LNCAP (cell line): ENCODE measurements at regions not wholly inside any gene's neighbourhood (a gene's known extent, or its start where the extent isn't known, plus 50 kb on each side); places are given as distances from the start of the nearest gene placed in this dataset.

Source experiments
- TF ChIP-seq, protein P1 (sequence below): fragments of 450-650 bp; IDR thresholded peaks from 2 replicates; pipeline ENCODE4 v1.5.1; 2017; ENCODE audit warnings: mild to moderate bottlenecking

GRCh38 chr3:110456001-110456400, 615.6 kb upstream of the NECTIN3 start:
- TF ChIP-seq, protein P1, sequence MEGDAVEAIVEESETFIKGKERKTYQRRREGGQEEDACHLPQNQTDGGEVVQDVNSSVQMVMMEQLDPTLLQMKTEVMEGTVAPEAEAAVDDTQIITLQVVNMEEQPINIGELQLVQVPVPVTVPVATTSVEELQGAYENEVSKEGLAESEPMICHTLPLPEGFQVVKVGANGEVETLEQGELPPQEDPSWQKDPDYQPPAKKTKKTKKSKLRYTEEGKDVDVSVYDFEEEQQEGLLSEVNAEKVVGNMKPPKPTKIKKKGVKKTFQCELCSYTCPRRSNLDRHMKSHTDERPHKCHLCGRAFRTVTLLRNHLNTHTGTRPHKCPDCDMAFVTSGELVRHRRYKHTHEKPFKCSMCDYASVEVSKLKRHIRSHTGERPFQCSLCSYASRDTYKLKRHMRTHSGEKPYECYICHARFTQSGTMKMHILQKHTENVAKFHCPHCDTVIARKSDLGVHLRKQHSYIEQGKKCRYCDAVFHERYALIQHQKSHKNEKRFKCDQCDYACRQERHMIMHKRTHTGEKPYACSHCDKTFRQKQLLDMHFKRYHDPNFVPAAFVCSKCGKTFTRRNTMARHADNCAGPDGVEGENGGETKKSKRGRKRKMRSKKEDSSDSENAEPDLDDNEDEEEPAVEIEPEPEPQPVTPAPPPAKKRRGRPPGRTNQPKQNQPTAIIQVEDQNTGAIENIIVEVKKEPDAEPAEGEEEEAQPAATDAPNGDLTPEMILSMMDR = no peak

- TF ChIP-seq, protein P1 = no peak
Observed at GRCh38 chr3:110456438-110457138, 615.0 kb upstream of the NECTIN3 start.

DNA sequence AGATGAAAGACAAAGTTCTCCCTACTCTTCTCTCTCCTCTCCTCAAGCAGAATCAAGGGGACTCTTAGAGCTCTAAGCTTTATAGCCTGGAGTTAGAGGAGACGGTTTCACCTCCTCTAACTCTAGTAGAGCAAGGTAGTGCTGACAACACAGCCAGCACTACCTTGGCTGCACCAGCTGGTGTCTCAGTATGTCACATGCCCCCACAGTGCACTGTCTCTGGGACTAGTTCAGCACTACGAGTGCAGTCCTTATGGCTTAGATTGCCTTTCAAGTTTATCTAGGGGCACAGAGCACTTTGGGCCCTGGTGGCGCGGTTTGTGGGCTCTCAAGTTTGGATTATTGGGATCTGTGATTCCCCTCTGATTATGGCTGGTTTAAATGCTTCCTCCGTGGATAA, 614.1 kb upstream of the NECTIN3 start:
- TF ChIP-seq, protein P1 = no peak

GRCh38 chr3:110459021-110459420, 612.6 kb upstream of the NECTIN3 start:
- TF ChIP-seq, protein P1 = no peak

- TF ChIP-seq, protein P1 = no peak
Observed at GRCh38 chr3:110470310-110470709, 601.3 kb upstream of the NECTIN3 start.

GRCh38 chr3:110473405-110473804, 598.2 kb upstream of the NECTIN3 start:
- TF ChIP-seq, protein P1 = no peak

- TF ChIP-seq, protein P1 = no peak
Observed at GRCh38 chr3:110474397-110474796, 597.2 kb upstream of the NECTIN3 start.
